HCT116 (cell line): ENCODE measurements at regions not wholly inside any gene's neighbourhood (a gene's known extent, or its start where the extent isn't known, plus 50 kb on each side); places are given as distances from the start of the nearest gene placed in this dataset.

Source experiments
- ATAC-seq: fragments of 200-7000 bp; cut with Tn5 transposase; 2 replicates; pipeline ENCODE4 v1.9.1; 2020; ENCODE audit warnings: mild to moderate bottlenecking, moderate library complexity
- BruUV-seq: library from RNA; stranded (reverse); fragments of 400-500 nt; replicated peaks from 2 replicates; lab custom pipeline; 2021; lab: Mats Ljungman, UMichigan
- CTCF ChIA-PET: fragments of 300-600 bp; sonication (Branson Sonifier 250); formaldehyde crosslinking; loops from one replicate; lab custom pipeline; 2021; ENCODE audit warnings: antibody characterized with exemption; lab: Charles Lee
- POLR2A ChIA-PET: fragments of 300-600, 350-600 bp; sonication (Branson Sonifier 250); formaldehyde crosslinking; loops from one replicate; lab custom pipeline; 2021; ENCODE audit warnings: antibody characterized with exemption; lab: Charles Lee
- RAD21 ChIA-PET, 2 experiments: fragments of 300-600 bp; sonication (Branson Sonifier 250); formaldehyde crosslinking; loops; one replicate each; lab custom pipeline; 2023; ENCODE audit warnings: low total read pairs in 2 of 2; ENCODE audit not compliant: uncharacterized antibody in 2 of 2, unreplicated experiment in 2 of 2, low non-redundant PET in 1 of 2; lab: Charles Lee
- DNase-seq: peaks from one replicate; pipeline ENCODE4 v3.0.0-alpha.2; 2010; ENCODE audit warnings: low read depth, low spot score
- H2AFZ ChIP-seq: fragments of 200-600 bp; shearing (Covaris generic), sonication (generic); 2 replicates; pipeline ENCODE4 v1.6.1; 2017; ENCODE audit warnings: low read depth, mixed run types, mixed read lengths, antibody characterized with exemption, low read length; ENCODE audit not compliant: poor library complexity, severe bottlenecking
- H3K27ac ChIP-seq: 2 replicates; pipeline ENCODE4 v1.5.1; 2012; ENCODE audit warnings: low read depth, low read length
- H3K27me3 ChIP-seq: fragments of 200-600 bp; sonication (generic); 2 replicates; pipeline ENCODE4 v1.6.1; 2016; ENCODE audit warnings: mixed run types, low read length, mixed read lengths; ENCODE audit not compliant: insufficient read depth
- H3K36me3 ChIP-seq, 2 experiments: fragments of 200-500 bp in 1 of 2; fragments of 200-600 bp in 1 of 2; sonication (Bioruptor generic) in 1 of 2; sonication (generic) in 1 of 2; 2 replicates each; pipeline versions ENCODE4 v1.5.1 to v1.6.1; 2014 to 2016; ENCODE audit warnings: low read length in 2 of 2, inconsistent platforms in 1 of 2, mixed read lengths in 1 of 2, mixed run types in 1 of 2; ENCODE audit not compliant: insufficient read depth in 2 of 2, control insufficient read depth in 1 of 2
- H3K4me1 ChIP-seq, 2 experiments: fragments of 200-600 bp in 1 of 2; sonication (generic) in 1 of 2; 2 replicates each; pipeline versions ENCODE4 v1.5.1 to v1.6.1; 2012 to 2017; ENCODE audit warnings: low read length in 2 of 2, inconsistent platforms in 1 of 2, mild to moderate bottlenecking in 1 of 2, mixed read lengths in 1 of 2, mixed run types in 1 of 2, moderate library complexity in 1 of 2; ENCODE audit not compliant: insufficient read depth in 2 of 2, control insufficient read depth in 1 of 2
- H3K4me2 ChIP-seq: fragments of 200-600 bp; sonication (generic); 2 replicates; pipeline ENCODE4 v1.6.1; 2017; ENCODE audit warnings: mixed run types, low read length, mixed read lengths
- H3K4me3 ChIP-seq, 2 experiments: fragments of 200-600 bp in 1 of 2; sonication (generic) in 1 of 2; replicated peaks in 1 of 2; 2 replicates each; pipeline ENCODE4 v1.5.1; 2011 to 2016; ENCODE audit warnings: low read length in 2 of 2, control low read depth in 1 of 2, low read depth in 1 of 2, mild to moderate bottlenecking in 1 of 2, mixed read lengths in 1 of 2, mixed run types in 1 of 2
- H3K79me2 ChIP-seq: fragments of 200-600 bp; sonication (generic); 2 replicates; pipeline ENCODE4 v1.6.1; 2017; ENCODE audit warnings: mild to moderate bottlenecking, mixed run types, low read length, moderate library complexity, mixed read lengths; ENCODE audit not compliant: insufficient read depth
- H3K9ac ChIP-seq: fragments of 200-600 bp; sonication (generic); 2 replicates; pipeline ENCODE4 v1.6.1; 2016; ENCODE audit warnings: low read length, mixed read lengths
- H3K9me2 ChIP-seq: fragments of 200-600 bp; sonication (generic), shearing (Covaris generic); 2 replicates; pipeline ENCODE4 v1.6.1; 2017; ENCODE audit warnings: mixed run types, mild to moderate bottlenecking, moderate library complexity; ENCODE audit not compliant: insufficient read depth
- H3K9me3 ChIP-seq, 2 experiments: fragments of 200-500 bp in 1 of 2; fragments of 200-600 bp in 1 of 2; sonication (Bioruptor generic) in 1 of 2; sonication (generic) in 1 of 2; 2 replicates each; pipeline ENCODE4 v1.6.1; 2014 to 2017; ENCODE audit warnings: low read length in 2 of 2, mixed read lengths in 2 of 2, inconsistent platforms in 1 of 2, low read depth in 1 of 2, mild to moderate bottlenecking in 1 of 2, mixed run types in 1 of 2, moderate library complexity in 1 of 2; ENCODE audit not compliant: control insufficient read depth in 1 of 2, insufficient read depth in 1 of 2
- H4K20me1 ChIP-seq: fragments of 200-600 bp; sonication (generic), shearing (Covaris generic); 2 replicates; pipeline ENCODE4 v1.6.1; 2017; ENCODE audit warnings: mixed run types, mild to moderate bottlenecking, moderate library complexity; ENCODE audit not compliant: insufficient read depth
- ATF3 ChIP-seq: IDR thresholded peaks from 2 replicates; pipeline ENCODE4 v1.6.1; 2012
- CEBPB ChIP-seq: IDR thresholded peaks from 2 replicates; pipeline ENCODE4 v1.6.1; 2012; ENCODE audit warnings: low read depth
- CTCF ChIP-seq, 3 experiments: fragments of 200-600 bp in 1 of 3; sonication (generic) in 1 of 3; IDR thresholded peaks in 2 of 3; conservative IDR thresholded peaks in 1 of 3; 2 replicates each; pipeline ENCODE4 v1.5.1; 2012 to 2017; ENCODE audit warnings: low read depth in 2 of 3, low read length in 2 of 3, antibody characterized with exemption in 1 of 3, borderline replicate concordance in 1 of 3, control low read depth in 1 of 3, mild to moderate bottlenecking in 1 of 3, mixed read lengths in 1 of 3, mixed run types in 1 of 3, moderate library complexity in 1 of 3; ENCODE audit not compliant: insufficient read depth in 1 of 3
- EGR1 ChIP-seq: IDR thresholded peaks from 2 replicates; pipeline ENCODE4 v1.6.1; 2012; ENCODE audit warnings: low read depth
- ELF1 ChIP-seq: IDR thresholded peaks from 2 replicates; pipeline ENCODE4 v1.6.1; 2012; ENCODE audit warnings: low read depth, borderline replicate concordance
- EZH2 ChIP-seq: fragments of 200-600 bp; sonication (generic); IDR thresholded peaks from 2 replicates; pipeline ENCODE4 v1.6.1; 2017; ENCODE audit warnings: antibody characterized with exemption, mixed run types
- EZH2phosphoT487 ChIP-seq: fragments of 200-600 bp; IDR thresholded peaks from 2 replicates; pipeline ENCODE4 v1.6.1; 2018; ENCODE audit warnings: antibody characterized with exemption, borderline replicate concordance
- FOSL1 ChIP-seq: IDR thresholded peaks from 2 replicates; pipeline ENCODE4 v1.6.1; 2012; ENCODE audit warnings: low read depth
- POLR2A ChIP-seq: IDR thresholded peaks from 2 replicates; pipeline ENCODE4 v1.7.0; 2011; ENCODE audit warnings: borderline replicate concordance; ENCODE audit not compliant: insufficient read depth, insufficient read length; ENCODE audit errors: extremely low read depth
- POLR2AphosphoS5 ChIP-seq: IDR thresholded peaks from 2 replicates; pipeline ENCODE4 v1.6.1; 2011; ENCODE audit warnings: mild to moderate bottlenecking, low read depth, low read length, moderate library complexity
- RAD21 ChIP-seq: IDR thresholded peaks from 2 replicates; pipeline ENCODE4 v1.6.1; 2012; ENCODE audit warnings: low read depth, mild to moderate bottlenecking
- REST ChIP-seq: IDR thresholded peaks from 2 replicates; pipeline ENCODE4 v1.6.1; 2012; ENCODE audit warnings: low read depth
- SIN3A ChIP-seq: IDR thresholded peaks from 2 replicates; pipeline ENCODE4 v1.6.1; 2012; ENCODE audit warnings: low read depth
- SP1 ChIP-seq: IDR thresholded peaks from 2 replicates; pipeline ENCODE4 v1.6.1; 2012; ENCODE audit warnings: low read depth
- TCF7L2 ChIP-seq: IDR thresholded peaks from 2 replicates; pipeline ENCODE4 v1.7.0; 2011; ENCODE audit warnings: borderline replicate concordance, inconsistent platforms; ENCODE audit not compliant: insufficient read depth, insufficient read length; ENCODE audit errors: extremely low read depth
- YY1 ChIP-seq: IDR thresholded peaks from 2 replicates; pipeline ENCODE4 v1.6.1; 2011; ENCODE audit warnings: low read length, low read depth, moderate library complexity, mild to moderate bottlenecking; ENCODE audit not compliant: insufficient replicate concordance; ENCODE audit errors: extremely low read depth
- ZBTB33 ChIP-seq: IDR thresholded peaks from 2 replicates; pipeline ENCODE4 v1.6.1; 2011; ENCODE audit warnings: mild to moderate bottlenecking, low read length, moderate library complexity; ENCODE audit not compliant: insufficient replicate concordance; ENCODE audit errors: extremely low read depth
- ZFX ChIP-seq: fragments of 450-650 bp; IDR thresholded peaks from 2 replicates; pipeline ENCODE4 v1.6.1; 2017
- intact Hi-C: fragments of 100-400 bp; cut with micrococcal nuclease; formaldehyde crosslinking; loops from 2 replicates; pipeline ENCODE4 v1.10.0; 2022
- TF ChIP-seq, protein P1 (sequence below): IDR thresholded peaks from 2 replicates; pipeline ENCODE4 v1.6.1; 2012

- no peaks in the 10 kb centered on the region for H3K9me2 ChIP-seq
- ChIA-PET POLR2A (interaction anchor here (0.7 kb wide), 1 partner anchor 90 kb away, joined by 4 read pairs; no protein-coding TSS in a partner anchor), CTCF (interaction anchor here (1.4 kb wide), 1 partner anchor 11 kb away, joined by 4 read pairs; no protein-coding TSS in a partner anchor), RAD21 (no interaction called here)
- no peaks in the 10 kb centered on the region for H3K79me2 ChIP-seq
- H3K4me3 ChIP-seq, result no peak overlapping the region
- no peak for DNase-seq
- BruUV-seq, result no TSS peak
- no peak for ATAC-seq
- no peaks in the 10 kb centered on the region for H3K9me3 ChIP-seq
- H3K27ac ChIP-seq, result no peak overlapping the region
- no peaks in the 10 kb centered on the region for H3K4me1 ChIP-seq
- no peaks in the 10 kb centered on the region for H3K36me3 ChIP-seq
- no peaks in the 10 kb centered on the region for H4K20me1 ChIP-seq
- H3K9ac ChIP-seq, result no peak overlapping the region
- H2AFZ ChIP-seq, result no peak overlapping the region
- no peaks in the 10 kb centered on the region for H3K27me3 ChIP-seq
- no peak overlapping the region for H3K4me2 ChIP-seq
- intact Hi-C loops, result no loop called here
- TF ChIP-seq EGR1 (no peak), ZFX (no peak), TCF7L2 (no peak), POLR2AphosphoS5 (no peak), ATF3 (no peak), EZH2 (no peak), RAD21 (no peak), REST (no peak), CEBPB (no peak), FOSL1 (no peak), SP1 (no peak), ELF1 (no peak), EZH2phosphoT487 (no peak), POLR2A (no peak), ZBTB33 (no peak), CTCF (IDR thresholded peaks at IDR 0.05 in 2 of 3, conservative IDR thresholded peaks at IDR 0.05 in 1 of 3; ENCODE audit: borderline replicate concordance in 1 of 3, insufficient read depth in 1 of 3, low read depth in 2 of 3, low read length in 2 of 3) (no peak), YY1 (no peak), SIN3A (no peak)
- TF ChIP-seq, protein P1, sequence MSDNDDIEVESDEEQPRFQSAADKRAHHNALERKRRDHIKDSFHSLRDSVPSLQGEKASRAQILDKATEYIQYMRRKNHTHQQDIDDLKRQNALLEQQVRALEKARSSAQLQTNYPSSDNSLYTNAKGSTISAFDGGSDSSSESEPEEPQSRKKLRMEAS, result no peak
These were observed 121.8 kb upstream of the WNT4 start for GRCh38 chr1:22264464-22265341.
